ENCODE measurements at regions not wholly inside any gene's neighbourhood (a gene's known extent, or its start where the extent isn't known, plus 50 kb on each side); places are given as distances from the start of the nearest gene placed in this dataset.
"Not testable (repeated sequence)": the region's sequence is repeated elsewhere in the genome, so short reads cannot be mapped to it uniquely, and the experiment has no call there.

DNA sequence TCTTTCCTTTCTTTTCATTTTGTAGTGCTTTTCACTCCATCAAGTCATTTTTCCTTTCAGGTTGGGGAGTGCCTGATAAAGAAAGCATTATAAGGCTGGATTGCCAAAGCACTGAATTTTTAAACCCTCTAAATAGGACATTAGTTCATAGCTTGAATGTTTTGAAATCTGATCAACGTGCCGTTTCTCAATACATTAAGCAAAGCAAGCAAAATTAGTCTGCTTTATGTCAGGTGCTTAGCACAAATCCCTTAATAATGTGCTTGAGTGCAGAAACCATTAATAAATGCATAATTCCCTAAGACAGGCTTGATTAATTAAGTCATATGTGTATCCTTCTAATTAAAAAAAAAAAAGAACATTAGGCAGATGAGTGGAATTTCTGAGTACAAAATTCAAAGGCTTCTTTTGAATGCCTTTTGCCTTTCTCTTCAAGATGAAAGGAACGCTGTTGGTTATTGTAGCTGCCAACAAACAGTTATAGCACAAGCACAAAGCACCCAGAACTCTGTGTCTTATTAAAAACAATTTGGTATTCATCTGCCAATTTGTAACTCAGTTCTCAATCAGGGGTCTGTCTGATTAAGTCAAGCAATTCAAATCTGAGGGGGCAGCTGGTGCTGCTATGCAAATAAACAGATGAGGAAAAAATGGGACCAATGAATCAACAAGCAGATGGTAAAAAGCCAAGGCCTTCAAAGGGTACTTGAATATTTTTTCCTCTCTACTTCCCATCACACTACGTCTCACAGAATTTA is 233.7 kb downstream of the TLE1 start:
- DNase-seq (ENCODE audit: low read depth in 3 of 3, low spot score in 2 of 3): no peak

DNA sequence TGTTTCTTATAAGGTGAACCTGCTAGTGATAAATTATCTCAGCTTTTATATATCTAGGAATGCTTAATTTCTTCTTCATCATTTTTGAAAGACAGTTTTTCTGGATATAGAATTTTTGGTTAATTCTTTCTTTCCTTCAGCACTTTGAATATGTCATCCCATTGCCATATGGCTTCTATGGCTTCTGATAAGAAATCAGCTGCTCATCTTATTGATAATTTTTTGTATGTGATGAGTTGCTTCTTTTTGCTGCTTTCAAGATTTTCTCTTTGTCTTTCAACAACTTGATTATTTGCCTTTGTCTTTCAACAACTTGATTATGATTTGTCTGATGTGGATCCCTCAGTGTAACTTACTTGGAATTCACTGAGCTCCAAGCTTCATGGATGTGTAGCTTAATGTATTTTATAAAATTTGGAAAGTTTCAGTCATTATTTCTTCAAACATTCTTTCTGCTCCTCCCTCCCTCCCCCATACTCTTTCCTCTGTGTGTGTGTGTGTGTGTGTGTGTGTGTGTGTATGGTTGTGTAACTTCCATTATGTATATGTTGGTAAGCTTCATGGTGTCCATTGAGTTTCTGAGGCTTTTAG is 243.9 kb downstream of the TLE1 start:
- no peak for DNase-seq (ENCODE audit: low read depth in 3 of 3, low spot score in 2 of 3)

DNA sequence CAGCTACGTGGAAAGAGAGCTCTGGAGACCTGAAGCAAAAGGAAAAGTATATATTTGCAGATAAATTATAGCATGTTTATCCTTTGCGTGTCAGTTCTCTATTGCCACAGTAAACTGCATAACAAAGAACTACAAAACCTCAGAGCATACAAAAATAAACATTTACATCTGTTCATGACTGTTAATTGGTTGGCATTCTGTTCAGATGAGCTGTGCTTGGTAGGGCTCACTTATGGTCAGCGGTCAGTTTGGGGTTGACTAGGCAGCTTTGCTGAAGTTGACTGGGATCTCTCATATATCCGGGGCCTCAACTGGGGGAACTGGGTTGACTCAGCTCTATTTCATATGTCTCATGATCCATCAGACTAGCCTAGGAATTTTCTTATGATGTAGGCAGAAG is 257.7 kb downstream of the TLE1 start:
- no peak for DNase-seq (ENCODE audit: low read depth in 3 of 3, low spot score in 2 of 3)

DNA sequence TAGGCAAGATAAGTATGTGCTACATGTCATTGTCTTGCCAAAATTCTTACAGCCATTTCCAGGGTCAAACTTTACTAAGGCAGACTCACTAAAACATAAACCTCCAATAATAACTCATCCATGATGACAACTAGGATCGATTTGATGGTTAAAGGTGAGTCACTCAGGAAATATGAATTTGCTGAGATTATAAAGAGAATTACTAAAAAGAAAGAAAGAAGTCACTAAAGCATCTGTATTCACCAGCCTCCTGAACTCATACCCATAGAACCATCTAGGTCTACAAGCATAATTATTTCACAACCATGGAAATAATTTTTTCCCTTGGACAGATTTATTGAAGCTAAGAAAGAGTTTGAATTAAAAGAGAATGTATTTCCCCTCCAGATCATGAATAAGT is 258.6 kb downstream of the TLE1 start:
- no peak for DNase-seq (ENCODE audit: low read depth in 3 of 3, low spot score in 2 of 3)

DNA sequence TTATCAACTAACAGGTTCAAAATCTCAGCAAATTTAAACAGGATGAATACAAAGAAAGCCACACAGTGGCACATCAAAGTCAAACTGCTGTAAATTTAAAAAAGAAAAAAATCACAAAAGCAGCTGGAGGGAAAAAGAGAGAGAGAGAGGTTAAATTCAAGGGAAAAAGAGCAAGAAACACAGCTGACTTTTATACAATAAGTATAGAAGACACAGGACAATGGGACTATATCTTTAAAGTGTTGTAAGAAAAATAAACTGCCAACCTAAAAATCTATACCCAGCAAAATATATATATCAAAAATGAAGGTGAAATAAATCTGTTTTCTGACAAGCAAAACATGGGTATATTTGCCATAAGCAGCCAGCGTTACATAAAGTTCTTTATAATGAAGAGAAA is 261.5 kb downstream of the TLE1 start:
- no peak for DNase-seq (ENCODE audit: low read depth in 3 of 3, low spot score in 2 of 3)

DNA sequence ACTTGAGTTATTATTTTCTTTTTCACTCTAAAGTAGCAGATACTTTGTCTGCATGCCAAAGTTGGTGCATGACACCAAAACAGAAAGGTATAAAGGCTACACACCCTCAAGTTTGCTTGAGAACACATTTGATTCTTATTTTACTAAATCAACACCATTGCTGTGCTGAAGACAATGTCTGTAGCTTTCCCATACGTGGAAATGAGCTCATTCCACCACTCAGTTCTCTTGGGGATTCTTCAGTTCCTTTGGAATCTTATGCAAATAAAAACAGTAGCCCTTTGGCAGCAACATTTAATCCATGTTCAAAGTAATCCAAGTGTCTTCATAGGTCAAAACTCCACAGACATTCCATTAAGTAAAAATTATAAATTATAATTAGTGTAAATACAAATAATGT is 264.9 kb downstream of the TLE1 start:
- DNase-seq (ENCODE audit: low read depth in 3 of 3, low spot score in 2 of 3): no peak

DNA sequence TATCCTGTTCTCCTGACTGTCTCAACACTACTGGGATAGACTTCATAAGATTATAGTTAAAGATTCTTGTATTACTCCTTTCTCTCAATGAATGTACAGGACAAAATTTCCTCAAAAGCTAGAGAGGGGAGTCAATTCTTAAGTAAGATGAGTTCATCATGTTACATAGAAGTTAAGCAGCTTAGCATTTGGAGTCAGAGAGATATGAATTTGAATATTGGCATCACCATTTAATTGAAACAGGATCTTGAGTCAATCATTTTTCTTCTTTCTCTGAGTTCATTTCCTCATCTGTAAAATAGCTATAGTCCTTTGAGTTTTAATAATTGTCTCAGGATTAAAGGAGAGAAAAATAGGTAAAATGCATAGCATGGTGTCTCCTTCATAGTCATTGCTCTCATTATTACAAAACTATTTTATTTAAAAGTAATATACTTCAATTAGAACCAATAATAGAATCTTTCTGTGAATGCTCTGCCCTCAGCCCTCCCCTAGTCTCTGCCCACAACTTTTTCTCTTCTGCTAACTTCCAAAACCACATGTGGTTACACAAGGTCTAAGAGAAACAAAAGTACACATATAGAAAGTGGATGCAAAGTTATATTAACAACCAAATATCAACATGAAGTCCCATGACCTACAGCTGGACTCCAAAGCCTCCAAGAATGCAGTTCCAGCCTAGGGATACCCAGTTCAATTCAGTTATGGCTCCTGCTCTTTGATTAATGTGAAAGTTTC is 265.6 kb downstream of the TLE1 start:
- DNase-seq (ENCODE audit: low read depth in 3 of 3, low spot score in 2 of 3): no peak

DNA sequence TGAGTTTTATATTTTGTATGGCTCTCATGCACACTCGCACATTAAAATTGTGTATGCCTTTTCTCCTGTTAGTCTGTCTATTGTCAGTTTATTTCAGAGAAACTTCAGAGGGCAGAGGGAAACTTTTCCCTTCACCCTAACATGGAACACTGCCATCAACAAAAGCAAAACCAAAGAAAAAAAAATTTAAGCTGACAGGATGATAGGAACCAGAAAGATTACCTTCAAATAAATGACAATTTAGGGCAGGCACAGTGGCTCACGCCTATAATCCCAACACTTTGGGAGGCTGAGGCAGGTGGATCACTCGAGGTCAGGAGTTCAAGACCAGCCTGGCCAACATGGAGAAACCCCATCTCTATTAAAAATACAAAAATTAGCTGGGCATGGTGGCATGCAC is 268.3 kb downstream of the TLE1 start:
- DNase-seq (ENCODE audit: low read depth in 3 of 3, low spot score in 2 of 3): not testable (repeated sequence)

DNA sequence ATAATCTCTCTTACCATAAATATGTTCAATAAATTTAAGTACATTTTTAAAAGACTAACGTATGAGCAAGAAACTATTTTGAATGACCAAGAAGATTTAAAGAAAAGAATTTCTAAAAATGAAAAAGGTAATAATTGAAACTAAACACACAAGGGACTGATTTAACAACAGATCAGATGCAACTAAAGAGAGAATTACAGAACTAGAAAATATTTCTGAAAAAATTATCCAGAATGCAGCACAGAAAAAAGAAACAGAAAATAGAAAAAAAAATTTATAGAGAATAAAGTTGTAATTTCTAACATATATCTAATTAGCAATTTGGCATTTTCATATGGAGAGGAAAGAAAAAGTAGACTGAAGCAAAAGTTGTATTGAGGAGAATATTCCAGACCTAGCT is 269.3 kb downstream of the TLE1 start:
- DNase-seq (ENCODE audit: low read depth in 3 of 3, low spot score in 2 of 3): no peak

DNA sequence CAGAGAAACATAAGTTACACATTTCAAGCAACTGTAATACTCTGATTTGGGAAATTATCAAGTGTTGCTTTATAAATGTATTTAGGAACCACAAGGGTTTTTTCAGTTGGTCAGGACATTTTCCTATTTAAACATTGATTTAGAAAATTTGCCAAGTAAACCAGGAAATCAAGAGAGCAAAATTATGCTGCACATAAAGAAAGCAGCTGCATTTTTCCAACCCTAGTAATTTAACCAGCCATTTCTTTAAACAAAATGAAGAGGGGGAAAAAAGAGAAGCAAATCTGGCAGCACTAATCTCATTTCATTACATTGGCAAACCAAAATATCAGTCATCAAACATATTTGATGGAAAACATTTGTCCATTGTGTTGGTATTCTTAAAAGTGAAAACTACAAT is 271.4 kb downstream of the TLE1 start:
- no peak for DNase-seq (ENCODE audit: low read depth in 3 of 3, low spot score in 2 of 3)

DNA sequence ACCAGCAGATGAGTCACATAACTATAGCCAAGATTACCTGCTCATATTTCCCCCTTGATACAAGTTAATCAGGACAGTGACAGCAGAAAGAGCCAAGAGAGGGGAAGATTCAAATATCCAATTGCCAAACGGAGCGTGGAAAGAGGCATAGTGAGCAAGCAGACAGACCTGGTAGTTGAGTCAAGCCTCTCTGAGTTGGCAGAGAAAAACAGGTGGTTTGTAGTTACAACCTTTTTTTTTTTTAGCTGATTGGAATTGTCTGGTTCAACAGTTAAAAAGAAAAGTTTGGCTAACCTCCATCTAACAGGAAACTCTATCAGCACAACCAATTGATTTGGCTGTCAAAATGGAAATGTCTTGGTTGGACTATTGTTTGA is 272.1 kb downstream of the TLE1 start:
- no peak for DNase-seq (ENCODE audit: low read depth in 3 of 3, low spot score in 2 of 3)

DNA sequence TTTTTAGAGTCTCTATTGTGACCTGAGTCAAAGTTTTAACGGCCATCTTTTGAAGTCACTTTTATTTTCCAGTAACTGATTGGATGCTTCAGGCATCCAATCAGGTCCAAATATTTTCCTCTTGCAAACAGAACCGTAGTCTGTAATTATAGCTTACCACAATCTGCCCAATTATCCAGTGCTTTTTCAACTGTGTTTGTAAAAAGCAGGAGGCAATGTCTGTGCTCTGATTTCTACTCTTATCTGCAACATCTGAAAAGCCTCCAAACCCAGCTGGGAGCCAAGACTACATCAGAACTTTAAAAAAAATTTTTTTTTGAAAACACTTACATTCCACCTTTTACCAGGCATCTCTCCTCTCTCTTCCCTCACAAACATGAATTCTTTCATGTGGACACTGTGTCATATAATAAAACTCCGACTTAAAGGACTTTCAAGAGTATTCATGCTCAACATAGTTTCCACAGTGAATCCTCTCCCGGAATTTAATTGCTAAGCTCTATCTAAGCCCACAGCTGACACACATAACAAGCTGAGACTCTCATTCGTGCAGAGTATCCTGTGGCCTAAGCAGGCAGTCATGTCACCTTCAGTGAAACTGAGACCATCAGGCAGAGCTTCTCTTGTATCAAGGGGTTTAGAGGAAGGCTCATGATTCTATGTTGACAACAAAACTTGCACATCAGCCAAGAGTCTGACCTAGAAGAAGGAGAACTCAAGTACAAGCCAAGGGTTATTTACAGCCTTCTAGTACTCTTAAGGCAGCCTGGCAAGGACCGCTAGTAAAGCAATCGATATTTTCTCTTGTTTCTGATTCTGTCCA is 272.7 kb downstream of the TLE1 start:
- DNase-seq (ENCODE audit: low read depth in 3 of 3, low spot score in 2 of 3): no peak

DNA sequence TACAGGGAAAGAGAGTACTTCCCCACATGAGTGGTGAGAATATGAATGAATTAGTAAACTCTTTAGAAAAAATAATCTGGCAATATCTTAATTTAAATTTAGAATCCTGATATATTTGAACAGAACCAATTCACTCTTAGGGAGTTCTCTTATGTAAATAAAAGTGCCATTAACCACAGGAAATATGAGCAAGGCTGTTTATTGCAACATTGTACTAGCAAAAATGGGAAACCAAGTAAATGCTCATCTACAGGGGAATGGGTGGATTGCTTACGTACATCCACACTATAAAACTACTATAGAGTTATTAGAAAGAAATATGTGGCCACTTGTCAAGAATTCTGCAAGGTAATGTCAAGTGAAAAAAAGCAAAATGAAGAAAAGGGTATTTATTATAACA is 274.5 kb downstream of the TLE1 start:
- DNase-seq (ENCODE audit: low read depth in 3 of 3, low spot score in 2 of 3): no peak

DNA sequence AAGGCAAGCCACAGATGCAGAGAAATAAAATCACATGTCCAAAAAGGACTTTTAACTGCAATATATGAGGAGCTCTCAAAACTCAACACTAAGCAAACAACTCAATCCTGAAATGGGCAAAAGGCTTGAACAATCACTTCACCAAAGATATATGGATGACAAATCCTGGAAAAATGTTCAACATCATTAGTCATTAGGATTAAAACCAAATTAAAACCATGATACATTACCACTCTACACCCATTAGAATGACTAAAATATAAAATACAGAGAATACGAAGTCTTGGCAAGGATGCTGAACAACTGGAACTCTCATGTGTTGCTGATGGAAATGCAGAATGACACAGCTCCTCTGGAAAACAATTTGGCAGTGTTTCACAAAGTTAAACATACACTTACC is 277.4 kb downstream of the TLE1 start:
- no peak for DNase-seq (ENCODE audit: low read depth in 3 of 3, low spot score in 2 of 3)

DNA sequence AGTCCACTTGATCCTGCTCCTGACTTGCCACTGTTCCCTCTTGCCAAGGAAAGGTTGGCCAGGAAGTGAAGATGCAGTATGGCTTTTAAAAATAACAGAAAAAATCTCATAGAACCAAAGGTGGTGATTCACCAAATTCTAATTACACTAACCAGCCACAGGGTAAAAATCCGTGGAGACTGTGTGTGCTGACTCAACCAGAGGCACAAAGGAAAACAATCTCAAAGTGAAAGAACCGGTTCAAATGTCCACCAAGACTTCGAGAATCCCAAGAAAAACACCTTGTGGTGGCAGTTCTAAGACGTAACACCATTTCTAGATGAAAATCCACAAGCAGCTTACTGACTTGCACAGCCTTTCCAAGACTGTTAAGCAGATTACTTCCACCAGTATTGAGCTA is 279.1 kb downstream of the TLE1 start:
- DNase-seq (ENCODE audit: low read depth in 3 of 3, low spot score in 2 of 3): no peak

DNA sequence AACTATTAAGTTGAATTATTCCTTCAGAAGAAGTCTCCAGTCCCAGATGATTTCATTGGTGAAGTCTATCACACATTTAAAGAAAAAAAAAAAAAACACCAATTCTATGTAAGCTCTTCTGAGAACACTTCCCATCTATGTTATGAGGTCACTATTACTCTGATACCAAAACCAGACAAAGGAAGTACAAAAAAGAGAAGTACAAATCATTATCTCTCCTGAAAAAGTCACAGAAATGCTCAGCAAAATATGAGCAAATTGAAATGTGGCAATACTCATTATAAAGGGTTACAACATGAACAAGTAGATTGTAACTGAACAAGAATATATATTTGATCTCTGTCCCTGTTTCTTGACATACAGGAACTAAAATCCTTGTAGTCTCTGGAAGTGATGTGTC is 280.4 kb downstream of the TLE1 start:
- DNase-seq (ENCODE audit: low read depth in 3 of 3, low spot score in 2 of 3): no peak

DNA sequence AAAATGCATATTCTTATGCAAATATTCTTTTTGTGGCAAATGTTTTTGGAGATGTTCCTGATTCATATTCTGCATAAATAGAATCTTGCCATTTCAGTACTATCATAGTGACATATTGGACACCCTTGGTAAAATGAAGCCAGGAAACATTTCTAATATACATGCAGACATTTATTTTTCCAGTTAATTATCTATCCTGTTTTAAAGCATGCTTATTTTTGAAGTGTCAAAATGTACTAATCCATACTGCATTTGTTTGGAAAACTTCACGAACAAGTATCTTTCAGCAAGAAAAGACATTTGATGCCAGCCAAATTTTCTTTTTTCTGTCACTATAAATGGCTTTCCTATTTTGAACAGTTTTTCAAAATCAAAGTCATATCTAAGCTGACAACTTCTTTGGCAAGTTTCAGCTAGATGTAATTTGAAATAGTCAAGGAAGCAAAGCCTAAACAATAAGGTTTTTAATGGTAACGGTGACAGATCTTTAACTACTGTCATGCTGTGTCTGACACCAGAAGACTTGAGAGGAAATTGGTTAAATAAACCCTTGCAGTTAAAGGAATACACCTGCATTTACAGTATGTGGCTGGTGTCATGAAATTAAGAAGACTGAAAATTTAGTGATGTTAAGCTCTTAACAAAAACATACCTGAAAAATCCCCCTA is 284.3 kb downstream of the TLE1 start:
- no peak for DNase-seq (ENCODE audit: low read depth in 3 of 3, low spot score in 2 of 3)

DNA sequence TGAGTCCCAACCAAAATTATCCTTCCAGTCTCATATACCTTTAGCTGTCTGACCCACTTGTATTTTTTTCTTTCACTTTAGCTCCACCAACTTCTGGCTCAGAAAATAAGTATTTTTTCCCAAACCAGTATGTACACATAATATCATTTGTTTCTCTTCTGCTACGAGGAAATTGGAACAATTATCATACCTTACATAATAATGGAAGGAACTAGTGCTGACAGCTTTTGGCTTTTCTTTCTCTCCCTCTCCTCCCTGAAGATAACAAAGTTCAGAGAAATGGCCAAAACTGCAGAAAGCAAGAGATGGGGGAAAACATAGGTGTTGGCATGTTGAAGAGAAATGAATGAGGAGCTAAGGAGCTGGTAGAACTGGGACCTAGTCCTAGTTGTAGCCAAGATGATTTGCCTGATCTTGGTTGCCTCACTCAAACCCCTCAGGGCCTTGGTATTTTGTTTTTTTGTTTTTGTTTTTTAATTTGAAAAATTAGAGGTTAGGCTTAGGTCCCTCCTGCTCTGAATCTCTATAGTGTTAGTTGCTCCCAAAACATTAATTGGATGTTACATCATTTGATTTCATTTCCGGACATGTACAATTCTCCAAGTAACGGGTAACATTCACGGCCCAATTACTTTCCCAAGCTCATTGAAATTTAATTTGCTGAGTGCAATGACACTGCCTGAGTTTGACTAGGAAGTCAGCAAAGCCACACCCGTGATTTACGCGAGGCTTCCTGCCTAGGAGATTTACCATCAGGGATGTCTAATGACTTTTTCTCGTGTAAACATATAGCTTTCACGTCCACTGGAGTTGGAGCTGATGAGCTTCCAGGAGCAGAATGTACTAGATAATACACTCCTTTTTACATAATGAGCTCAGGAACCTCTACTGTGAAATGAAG is 291.6 kb downstream of the TLE1 start:
- no peak for DNase-seq (ENCODE audit: low read depth in 3 of 3, low spot score in 2 of 3)

DNA sequence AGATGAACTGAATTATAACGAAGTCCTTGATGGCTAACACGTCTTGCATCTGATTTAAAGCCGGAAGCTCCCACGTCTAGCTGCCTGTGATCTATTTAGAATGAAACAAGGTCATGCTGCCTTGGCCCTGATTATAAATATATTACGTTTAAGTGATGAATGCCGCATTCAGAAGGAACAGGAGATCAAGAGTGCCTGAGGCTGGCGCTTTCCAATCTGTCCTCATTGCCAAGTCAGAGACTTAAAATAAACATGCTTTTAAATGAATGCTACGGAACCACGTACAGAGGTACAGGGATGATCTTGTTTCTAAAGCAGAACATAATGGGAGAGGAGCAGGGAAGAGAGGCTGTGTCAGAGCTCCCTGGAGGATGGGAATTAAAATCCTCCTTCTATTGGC is 292.8 kb downstream of the TLE1 start:
- DNase-seq (ENCODE audit: low read depth in 3 of 3, low spot score in 2 of 3): no peak

DNA sequence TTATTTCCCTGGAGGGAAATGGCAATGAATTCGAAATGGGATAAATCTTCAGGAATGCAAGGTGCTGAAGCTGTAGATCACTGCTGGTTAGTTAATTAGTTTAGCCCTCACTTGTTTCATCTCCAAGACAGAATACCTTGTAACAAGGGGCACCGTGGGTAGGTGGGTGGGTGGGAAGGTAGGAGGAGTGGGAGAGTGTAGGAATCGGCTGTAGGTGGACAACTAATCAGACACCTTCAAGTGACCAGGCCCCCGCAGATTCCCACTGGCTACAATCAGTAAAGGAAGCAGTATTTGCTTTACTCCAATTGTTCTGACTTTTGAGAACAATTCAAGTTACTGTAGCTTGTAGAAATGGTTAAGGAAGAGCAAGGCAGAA is 293.7 kb downstream of the TLE1 start:
- no peak for DNase-seq (ENCODE audit: low read depth in 3 of 3, low spot score in 2 of 3)
